Right lung (tissue), 2 donors: ENCODE measurements at regions not wholly inside any gene's neighbourhood (a gene's known extent, or its start where the extent isn't known, plus 50 kb on each side); places are given as distances from the start of the nearest gene placed in this dataset.
"Not testable (repeated sequence)": the region's sequence is repeated elsewhere in the genome, so short reads cannot be mapped to it uniquely, and the experiment has no call there.

Experiments
- DNase-seq, 2 donors: peaks; one replicate each; pipeline ENCODE4 v3.0.0-alpha.2; 2013

GRCh38 chr5:81829242-81829641, 78.3 kb upstream of the SSBP2 start:
- no peak for DNase-seq

- DNase-seq, result no peak
These were observed 76.6 kb upstream of the SSBP2 start for GRCh38 chr5:81827500-81827899.

GRCh38 chr5:81826128-81826527, 75.2 kb upstream of the SSBP2 start:
- no peak for DNase-seq

GRCh38 chr5:81825237-81825636, 74.3 kb upstream of the SSBP2 start:
- DNase-seq, result no peak

GRCh38 chr5:81823736-81824135, 72.8 kb upstream of the SSBP2 start:
- not testable (repeated sequence) for DNase-seq

- DNase-seq, result no peak
These were observed 70.0 kb upstream of the SSBP2 start for GRCh38 chr5:81820863-81821262.

- no peak for DNase-seq
These were observed 69.4 kb upstream of the SSBP2 start for GRCh38 chr5:81820318-81820636.

- DNase-seq, result no peak
These were observed 68.8 kb upstream of the SSBP2 start for GRCh38 chr5:81819556-81820317.

GRCh38 chr5:81817980-81818379, 67.1 kb upstream of the SSBP2 start:
- no peak for DNase-seq

GRCh38 chr5:81817086-81817485, 66.2 kb upstream of the SSBP2 start:
- no peak for DNase-seq

GRCh38 chr5:81815321-81815720, 64.4 kb upstream of the SSBP2 start:
- DNase-seq, result no peak

- no peak for DNase-seq
These were observed 57.2 kb upstream of the SSBP2 start for GRCh38 chr5:81808106-81808505.

- DNase-seq, result no peak
These were observed 54.2 kb upstream of the SSBP2 start for GRCh38 chr5:81805086-81805485.

GRCh38 chr5:81803812-81804211, 52.9 kb upstream of the SSBP2 start:
- DNase-seq, result no peak

GRCh38 chr5:81802625-81803024, 51.7 kb upstream of the SSBP2 start:
- DNase-seq, result no peak

- no peak for DNase-seq
These were observed 51.1 kb upstream of the SSBP2 start for GRCh38 chr5:81802020-81802419.

- DNase-seq, result no peak
These were observed 49.9 kb upstream of the SSBP2 start for GRCh38 chr5:81800797-81801196.
